Memory B cell (primary cell): ENCODE measurements at regions not wholly inside any gene's neighbourhood (a gene's known extent, or its start where the extent isn't known, plus 50 kb on each side); places are given as distances from the start of the nearest gene placed in this dataset.
"Not testable (repeated sequence)": the region's sequence is repeated elsewhere in the genome, so short reads cannot be mapped to it uniquely, and the experiment has no call there.

Experiments used
- ATAC-seq: fragments of 150-1000 bp; cut with Tn5 transposase; 2 replicates; pipeline ENCODE4 v1.10.0; 2021; ENCODE audit warnings: low read depth, mild to moderate bottlenecking, moderate library complexity
- DNase-seq, 2 donors: peaks; one replicate each; pipeline ENCODE4 v3.0.0; 2022; ENCODE audit warnings: low spot score in 2 of 2
- H3K27ac Mint-ChIP-seq: one replicate; pipeline ENCODE4 v1.8.0; 2022; ENCODE audit warnings: mild to moderate bottlenecking, moderate library complexity, mixed read lengths
- H3K27me3 Mint-ChIP-seq: one replicate; pipeline ENCODE4 v1.8.0; 2022; ENCODE audit warnings: mixed read lengths
- H3K36me3 Mint-ChIP-seq: one replicate; pipeline ENCODE4 v1.8.0; 2022; ENCODE audit warnings: mild to moderate bottlenecking, mixed read lengths
- H3K4me1 Mint-ChIP-seq: one replicate; pipeline ENCODE4 v1.8.0; 2022; ENCODE audit warnings: mixed read lengths
- H3K4me3 Mint-ChIP-seq: one replicate; pipeline ENCODE4 v1.8.0; 2022; ENCODE audit warnings: mild to moderate bottlenecking, moderate library complexity, mixed read lengths
- H3K9me3 Mint-ChIP-seq: one replicate; pipeline ENCODE4 v1.8.0; 2022; ENCODE audit warnings: mixed read lengths

DNA sequence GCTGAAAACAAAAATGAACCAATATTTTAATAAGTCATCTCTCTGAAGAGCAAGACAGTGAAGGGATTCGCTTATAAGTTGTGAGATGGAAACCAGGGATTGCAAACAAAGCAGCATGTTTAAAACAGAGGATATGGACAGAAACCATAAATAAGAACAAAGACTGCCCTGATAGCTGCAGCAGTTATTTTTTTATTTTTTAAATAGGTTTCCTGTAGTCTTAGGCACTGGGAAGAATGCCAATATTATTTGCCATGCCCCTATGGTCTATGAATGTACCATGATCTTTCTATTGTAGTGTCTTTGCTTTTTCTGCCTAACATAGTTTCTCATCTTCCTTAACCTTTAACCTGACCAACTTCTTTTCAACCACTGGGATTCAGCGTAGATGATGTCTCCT lies 1334.0 kb upstream of the NRXN1 start:
- H3K36me3 Mint-ChIP-seq, result no peaks in the 10 kb centered on the region
- H3K4me3 Mint-ChIP-seq, result no peak overlapping the region
- no peak overlapping the region for H3K27ac Mint-ChIP-seq
- DNase-seq (no peak), ATAC-seq (no peak)
- H3K4me1 Mint-ChIP-seq, result no peaks in the 10 kb centered on the region
- H3K9me3 Mint-ChIP-seq, result peaks cover 8% of the 10 kb centered on the region
- no peaks in the 10 kb centered on the region for H3K27me3 Mint-ChIP-seq

- no peak for ATAC-seq
- Mint-ChIP-seq H3K27ac (no peak overlapping the region), H3K4me1 (no peaks in the 10 kb centered on the region), H3K9me3 (peaks cover 3% of the 10 kb centered on the region), H3K27me3 (no peaks in the 10 kb centered on the region), H3K4me3 (no peak overlapping the region), H3K36me3 (no peaks in the 10 kb centered on the region)
- no peak for DNase-seq
Observed at GRCh38 chr2:52356556-52356955, 1324.6 kb upstream of the NRXN1 start.

DNA sequence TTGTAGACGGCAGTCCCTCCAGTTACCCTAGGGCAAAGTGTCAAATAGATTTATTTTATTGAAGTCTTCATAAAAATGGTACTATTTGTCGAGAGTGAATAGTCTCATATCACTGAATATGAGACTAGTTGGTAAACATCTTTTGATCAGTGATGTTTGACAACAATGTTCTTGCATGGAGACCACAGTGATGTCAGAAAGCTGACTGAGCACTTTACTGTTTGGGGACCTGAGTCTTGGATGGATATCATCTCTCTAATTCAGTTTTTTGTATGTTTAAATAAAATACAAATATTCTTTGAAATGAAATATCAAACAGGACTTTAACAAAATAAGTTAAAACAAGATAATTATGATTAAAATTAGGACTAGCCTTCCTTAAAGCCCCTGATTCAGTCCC lies 1315.4 kb upstream of the NRXN1 start:
- H3K4me3 Mint-ChIP-seq, result no peak overlapping the region
- H3K27me3 Mint-ChIP-seq, result no peaks in the 10 kb centered on the region
- H3K9me3 Mint-ChIP-seq, result peaks cover 5% of the 10 kb centered on the region
- ATAC-seq (no peak), DNase-seq (no peak)
- no peaks in the 10 kb centered on the region for H3K4me1 Mint-ChIP-seq
- H3K27ac Mint-ChIP-seq, result no peak overlapping the region
- no peaks in the 10 kb centered on the region for H3K36me3 Mint-ChIP-seq

DNA sequence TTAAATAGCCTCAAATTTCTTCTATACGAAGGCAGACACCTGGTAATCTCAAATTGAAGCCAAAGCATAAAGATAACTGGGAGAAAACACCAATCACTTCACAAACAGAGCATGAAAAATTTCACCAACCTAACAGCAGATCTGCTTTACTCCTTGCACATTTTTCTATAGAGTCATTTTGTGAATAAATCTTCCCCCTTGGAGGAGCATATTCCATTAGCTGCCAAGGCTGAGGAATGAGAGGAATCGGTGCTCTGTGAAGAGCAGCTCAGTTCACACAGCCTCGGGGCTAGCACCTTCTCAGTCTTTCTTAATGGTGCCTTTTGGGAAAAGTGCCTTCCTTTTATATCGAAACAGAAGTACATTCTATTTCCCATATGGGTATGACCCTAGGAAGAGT lies 1313.7 kb upstream of the NRXN1 start:
- DNase-seq, result no peak
- Mint-ChIP-seq H3K27ac (no peak overlapping the region), H3K4me1 (no peaks in the 10 kb centered on the region), H3K9me3 (peaks cover 5% of the 10 kb centered on the region), H3K27me3 (no peaks in the 10 kb centered on the region), H3K4me3 (no peak overlapping the region), H3K36me3 (no peaks in the 10 kb centered on the region)
- no peak for ATAC-seq

DNA sequence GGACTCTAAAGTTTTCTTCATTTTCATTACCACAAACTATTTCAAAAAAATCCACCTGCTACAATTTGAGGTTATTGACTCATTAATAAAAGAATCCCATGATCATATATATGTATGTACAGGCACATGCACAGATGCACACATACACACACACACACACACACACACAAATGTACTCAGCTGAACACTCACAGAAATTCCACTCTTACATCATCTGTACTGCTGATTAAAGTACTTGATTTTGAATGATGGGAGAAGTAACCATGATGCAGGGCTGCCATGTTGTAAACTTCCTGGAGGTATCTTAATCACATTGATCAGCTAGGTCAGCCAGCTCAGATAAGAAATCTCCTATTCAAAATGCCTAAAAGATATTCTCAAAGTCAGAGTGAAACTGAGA lies 1313.2 kb upstream of the NRXN1 start:
- DNase-seq (no peak), ATAC-seq (no peak)
- no peaks in the 10 kb centered on the region for H3K4me1 Mint-ChIP-seq
- no peak overlapping the region for H3K27ac Mint-ChIP-seq
- H3K4me3 Mint-ChIP-seq, result no peak overlapping the region
- H3K27me3 Mint-ChIP-seq, result no peaks in the 10 kb centered on the region
- H3K36me3 Mint-ChIP-seq, result no peaks in the 10 kb centered on the region
- H3K9me3 Mint-ChIP-seq, result peaks cover 5% of the 10 kb centered on the region

DNA sequence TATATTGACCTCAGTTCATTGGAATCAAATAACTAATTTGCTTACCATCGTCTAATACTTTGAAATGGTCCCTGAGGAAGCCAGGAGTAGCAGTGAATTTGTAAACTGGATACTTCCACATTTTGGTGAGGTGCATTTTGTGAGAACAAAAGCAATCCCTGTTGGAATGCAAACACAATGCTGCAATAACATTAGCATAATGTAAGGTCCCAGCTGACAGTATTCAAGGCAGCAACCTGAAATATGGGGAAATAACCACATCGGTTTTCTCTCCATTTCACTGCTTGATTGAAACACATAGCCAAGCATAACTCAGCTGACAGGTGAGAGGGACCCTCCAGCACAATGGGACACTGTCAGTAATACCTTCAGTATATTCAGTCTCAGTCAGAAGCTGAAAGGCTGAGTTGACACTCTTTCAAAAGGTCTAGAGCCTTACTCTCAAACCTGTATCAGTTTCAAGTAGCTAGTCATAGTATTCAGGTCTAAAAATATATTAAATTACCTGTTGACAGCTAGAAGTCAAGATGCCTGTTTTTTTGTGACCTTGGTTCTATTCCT lies 1311.9 kb upstream of the NRXN1 start:
- no peaks in the 10 kb centered on the region for H3K4me1 Mint-ChIP-seq
- H3K27me3 Mint-ChIP-seq, result no peaks in the 10 kb centered on the region
- H3K4me3 Mint-ChIP-seq, result no peak overlapping the region
- no peaks in the 10 kb centered on the region for H3K9me3 Mint-ChIP-seq
- H3K27ac Mint-ChIP-seq, result no peak overlapping the region
- ATAC-seq, result no peak
- no peak for DNase-seq
- H3K36me3 Mint-ChIP-seq, result no peaks in the 10 kb centered on the region

DNA sequence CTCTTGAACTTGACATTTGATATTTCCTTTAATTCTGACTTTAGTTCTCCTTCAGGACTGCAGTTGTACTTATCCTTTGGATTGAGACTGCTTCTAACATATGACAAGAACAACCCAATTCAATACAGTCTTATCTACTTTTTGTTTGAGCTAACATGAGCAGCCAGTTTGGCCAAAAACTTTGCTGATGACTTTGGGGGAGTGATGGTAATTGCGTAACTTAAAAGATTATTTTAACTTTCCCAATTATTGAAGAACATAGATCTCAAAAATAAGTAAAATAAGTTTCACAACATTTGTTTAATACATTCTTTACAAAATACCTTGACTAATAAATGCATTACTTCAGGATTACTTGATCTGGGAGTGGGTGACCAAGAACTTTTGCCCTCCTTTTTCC lies 1311.1 kb upstream of the NRXN1 start:
- Mint-ChIP-seq H3K4me3 (no peak overlapping the region), H3K4me1 (no peaks in the 10 kb centered on the region), H3K27me3 (no peaks in the 10 kb centered on the region), H3K9me3 (no peaks in the 10 kb centered on the region), H3K36me3 (no peaks in the 10 kb centered on the region), H3K27ac (no peak overlapping the region)
- no peak for DNase-seq
- no peak for ATAC-seq

DNA sequence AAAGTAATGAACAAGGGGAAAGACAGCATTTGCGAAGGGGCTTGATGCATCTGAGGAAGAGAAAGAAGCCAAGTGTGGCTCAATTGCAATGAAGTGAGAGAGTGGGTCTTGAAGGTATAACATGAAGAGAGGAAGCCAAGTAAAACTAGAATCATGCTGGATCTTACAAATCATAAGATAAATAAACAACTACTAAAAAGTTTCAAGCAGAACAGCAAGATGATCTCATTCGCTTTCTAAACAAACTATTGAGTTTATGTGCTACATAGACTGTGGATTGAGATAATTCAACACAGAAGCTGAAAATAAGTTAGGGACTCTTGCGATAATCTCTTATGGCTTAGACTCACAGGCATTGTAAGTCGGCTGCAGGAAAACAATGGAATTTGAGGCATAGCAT lies 1310.5 kb upstream of the NRXN1 start:
- DNase-seq, result no peak
- Mint-ChIP-seq H3K36me3 (no peaks in the 10 kb centered on the region), H3K4me3 (no peak overlapping the region), H3K4me1 (no peaks in the 10 kb centered on the region), H3K9me3 (no peaks in the 10 kb centered on the region), H3K27ac (no peak overlapping the region), H3K27me3 (no peaks in the 10 kb centered on the region)
- no peak for ATAC-seq

GRCh38 chr2:52341732-52342131 lies 1309.8 kb upstream of the NRXN1 start:
- Mint-ChIP-seq H3K9me3 (no peaks in the 10 kb centered on the region), H3K27me3 (no peaks in the 10 kb centered on the region), H3K4me3 (no peak overlapping the region), H3K36me3 (no peaks in the 10 kb centered on the region), H3K27ac (no peak overlapping the region), H3K4me1 (no peaks in the 10 kb centered on the region)
- DNase-seq (no peak), ATAC-seq (no peak)

- no peak for DNase-seq
- no peak for ATAC-seq
- Mint-ChIP-seq H3K9me3 (no peaks in the 10 kb centered on the region), H3K4me1 (no peaks in the 10 kb centered on the region), H3K27me3 (no peaks in the 10 kb centered on the region), H3K4me3 (no peak overlapping the region), H3K27ac (no peak overlapping the region), H3K36me3 (no peaks in the 10 kb centered on the region)
Observed at GRCh38 chr2:52340171-52340570, 1308.2 kb upstream of the NRXN1 start.

GRCh38 chr2:52337786-52338185 lies 1305.9 kb upstream of the NRXN1 start:
- ATAC-seq, H3K4me3 Mint-ChIP-seq, H3K27me3 Mint-ChIP-seq, H3K27ac Mint-ChIP-seq, H3K36me3 Mint-ChIP-seq, DNase-seq, H3K4me1 Mint-ChIP-seq, H3K9me3 Mint-ChIP-seq: not testable (repeated sequence)

GRCh38 chr2:52336951-52337350 lies 1305.0 kb upstream of the NRXN1 start:
- H3K4me3 Mint-ChIP-seq, result no peak overlapping the region
- ATAC-seq (no peak), DNase-seq (no peak)
- no peaks in the 10 kb centered on the region for H3K36me3 Mint-ChIP-seq
- H3K4me1 Mint-ChIP-seq, result no peaks in the 10 kb centered on the region
- no peaks in the 10 kb centered on the region for H3K9me3 Mint-ChIP-seq
- no peak overlapping the region for H3K27ac Mint-ChIP-seq
- no peaks in the 10 kb centered on the region for H3K27me3 Mint-ChIP-seq

DNA sequence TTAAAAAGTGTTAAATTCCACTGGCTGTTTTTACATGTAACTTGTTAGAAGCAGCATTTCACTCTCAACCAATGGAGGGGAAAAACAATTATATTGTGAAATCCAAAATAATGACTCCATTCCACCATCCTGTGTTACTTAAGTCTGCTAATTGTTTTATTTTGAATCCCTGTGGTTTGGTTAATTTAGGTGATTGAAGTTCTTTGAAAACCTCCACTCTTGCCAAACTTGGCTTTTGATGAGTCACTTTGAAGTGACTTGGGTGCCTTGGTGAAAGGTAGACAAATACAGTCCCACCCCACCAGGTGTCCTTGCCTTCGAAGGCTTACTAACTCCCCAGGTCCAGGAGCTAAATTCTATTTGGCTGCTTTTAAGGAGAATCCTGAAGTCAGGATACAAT lies 1303.8 kb upstream of the NRXN1 start:
- no peaks in the 10 kb centered on the region for H3K36me3 Mint-ChIP-seq
- DNase-seq (no peak), ATAC-seq (no peak)
- no peaks in the 10 kb centered on the region for H3K4me1 Mint-ChIP-seq
- no peaks in the 10 kb centered on the region for H3K9me3 Mint-ChIP-seq
- no peaks in the 10 kb centered on the region for H3K27me3 Mint-ChIP-seq
- no peak overlapping the region for H3K4me3 Mint-ChIP-seq
- H3K27ac Mint-ChIP-seq, result no peak overlapping the region

- DNase-seq (no peak), ATAC-seq (no peak)
- no peak overlapping the region for H3K27ac Mint-ChIP-seq
- H3K36me3 Mint-ChIP-seq, result no peaks in the 10 kb centered on the region
- H3K4me1 Mint-ChIP-seq, result no peaks in the 10 kb centered on the region
- no peak overlapping the region for H3K4me3 Mint-ChIP-seq
- no peaks in the 10 kb centered on the region for H3K27me3 Mint-ChIP-seq
- H3K9me3 Mint-ChIP-seq, result peaks cover 1% of the 10 kb centered on the region
Observed at GRCh38 chr2:52334185-52334584, 1302.3 kb upstream of the NRXN1 start.

DNA sequence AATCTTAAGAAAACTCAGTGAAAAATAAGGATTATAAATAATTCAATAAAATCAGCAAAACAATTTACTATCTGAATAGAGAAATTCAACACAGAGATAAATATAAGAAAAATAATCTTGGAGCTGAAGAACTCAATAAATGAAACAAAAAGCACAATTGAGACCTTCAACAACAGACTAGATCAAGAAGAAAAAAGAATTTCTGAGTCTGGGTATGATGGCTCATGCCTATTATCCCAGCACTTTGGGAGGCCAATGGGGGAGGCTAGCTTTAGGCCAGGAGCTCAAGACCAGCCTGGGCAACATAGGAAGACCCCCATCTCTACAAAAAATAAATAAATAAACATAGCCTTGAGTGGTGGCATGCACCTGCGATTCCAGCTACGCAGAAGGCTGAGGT lies 1295.7 kb upstream of the NRXN1 start:
- Mint-ChIP-seq H3K4me3 (no peak overlapping the region), H3K9me3 (peaks cover 7% of the 10 kb centered on the region), H3K27me3 (no peaks in the 10 kb centered on the region), H3K4me1 (no peaks in the 10 kb centered on the region), H3K27ac (no peak overlapping the region), H3K36me3 (no peaks in the 10 kb centered on the region)
- no peak for ATAC-seq
- no peak for DNase-seq

GRCh38 chr2:52314231-52314630 lies 1282.3 kb upstream of the NRXN1 start:
- ATAC-seq (no peak), DNase-seq (no peak)
- H3K4me3 Mint-ChIP-seq, result no peak overlapping the region
- H3K27me3 Mint-ChIP-seq, result no peaks in the 10 kb centered on the region
- H3K4me1 Mint-ChIP-seq, result no peaks in the 10 kb centered on the region
- H3K36me3 Mint-ChIP-seq, result no peaks in the 10 kb centered on the region
- H3K27ac Mint-ChIP-seq, result no peak overlapping the region
- no peaks in the 10 kb centered on the region for H3K9me3 Mint-ChIP-seq
